KMS-11 (cell line): ENCODE measurements at regions not wholly inside any gene's neighbourhood (a gene's known extent, or its start where the extent isn't known, plus 50 kb on each side); places are given as distances from the start of the nearest gene placed in this dataset.
A peak's percentile ranks its signal among the peaks of the same experiment; 100 is the strongest.
"Not testable (repeated sequence)": the region's sequence is repeated elsewhere in the genome, so short reads cannot be mapped to it uniquely, and the experiment has no call there.

Source experiments
- H2AFZ ChIP-seq: fragments of 200-600 bp; sonication (generic); 2 replicates; pipeline ENCODE4 v1.6.1; 2016; ENCODE audit warnings: antibody characterized with exemption, mixed run types, low read depth
- H3K27ac ChIP-seq: fragments of 200-600 bp; sonication (generic); 2 replicates; pipeline ENCODE4 v1.6.1; 2016; ENCODE audit warnings: mild to moderate bottlenecking, mixed run types
- H3K27me3 ChIP-seq: fragments of 200-600 bp; sonication (generic); 2 replicates; pipeline ENCODE4 v1.6.1; 2017; ENCODE audit warnings: mild to moderate bottlenecking, low read depth, mixed run types, moderate library complexity; ENCODE audit not compliant: insufficient read depth
- H3K36me3 ChIP-seq: fragments of 200-600 bp; sonication (generic); 2 replicates; pipeline ENCODE4 v1.6.1; 2017; ENCODE audit warnings: mild to moderate bottlenecking, mixed run types; ENCODE audit not compliant: insufficient read depth
- H3K4me1 ChIP-seq: fragments of 200-600 bp; sonication (generic); 2 replicates; pipeline ENCODE4 v1.6.1; 2016; ENCODE audit warnings: mild to moderate bottlenecking, low read depth, mixed run types; ENCODE audit not compliant: poor library complexity, severe bottlenecking
- H3K4me2 ChIP-seq: fragments of 200-600 bp; sonication (generic); 2 replicates; pipeline ENCODE4 v1.7.0; 2016; ENCODE audit warnings: mild to moderate bottlenecking, mixed run types
- H3K4me3 ChIP-seq: fragments of 200-600 bp; sonication (generic); IDR thresholded peaks from 2 replicates; pipeline ENCODE4 v1.6.1; 2017; ENCODE audit warnings: low read depth, low read length, mixed read lengths; ENCODE audit not compliant: insufficient read depth
- H3K79me2 ChIP-seq: fragments of 200-600 bp; sonication (generic); 2 replicates; pipeline ENCODE4 v1.6.1; 2016; ENCODE audit warnings: low read depth, mixed run types; ENCODE audit not compliant: insufficient read depth
- H3K9ac ChIP-seq: fragments of 200-600 bp; sonication (generic); 2 replicates; pipeline ENCODE4 v1.6.1; 2016; ENCODE audit warnings: mild to moderate bottlenecking, mixed run types
- H4K20me1 ChIP-seq: fragments of 200-600 bp; sonication (generic); 2 replicates; pipeline ENCODE4 v1.6.1; 2016; ENCODE audit warnings: mild to moderate bottlenecking, mixed run types; ENCODE audit not compliant: insufficient read depth
- CTCF ChIP-seq: fragments of 200-600 bp; sonication (generic); conservative IDR thresholded peaks from 2 replicates; pipeline ENCODE4 v1.6.1; 2017; ENCODE audit warnings: low read depth, mild to moderate bottlenecking, antibody characterized with exemption, low read length, moderate library complexity, mixed read lengths

DNA sequence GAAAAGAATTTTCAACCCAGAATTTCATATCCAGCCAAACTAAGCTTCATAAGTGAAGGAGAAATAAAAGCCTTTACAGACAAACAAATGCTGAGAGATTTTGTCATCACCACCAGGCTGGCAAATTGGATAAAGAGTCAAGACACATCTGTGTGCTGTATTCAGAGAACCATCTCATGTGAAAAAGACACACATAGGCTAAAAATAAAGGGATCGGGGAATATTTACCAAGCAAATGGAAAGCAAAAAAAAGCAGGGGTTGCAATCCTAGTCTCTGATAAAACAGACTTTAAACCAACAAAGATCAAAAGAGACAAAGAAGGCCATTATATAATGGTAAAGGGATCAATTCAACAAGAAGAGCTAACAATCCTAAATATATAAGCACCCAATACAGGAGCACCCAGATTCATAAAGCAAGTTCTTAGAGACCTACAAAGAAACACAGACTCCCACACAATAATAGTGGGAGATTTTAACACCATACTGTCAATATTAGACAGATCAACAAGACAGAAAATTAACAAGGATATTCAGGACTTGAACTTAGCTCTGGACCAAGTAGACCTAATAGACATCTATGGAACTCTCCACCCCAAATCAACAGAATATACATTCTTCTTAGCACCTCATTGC, 55.9 kb upstream of the ACSM6 start:
- not testable (repeated sequence) for H3K27me3 ChIP-seq, H3K4me2 ChIP-seq, H3K79me2 ChIP-seq

GRCh38 chr10:95134490-95134889, 59.5 kb upstream of the ACSM6 start:
- Histone ChIP-seq H2AFZ (no peak overlapping the region), H3K36me3 (no peaks in the 10 kb centered on the region), H3K4me3 (no peak overlapping the region), H3K79me2 (no peaks in the 10 kb centered on the region), H3K9ac (no peak overlapping the region), H3K4me1 (no peaks in the 10 kb centered on the region), H3K27me3 (no peaks in the 10 kb centered on the region), H4K20me1 (no peaks in the 10 kb centered on the region), H3K27ac (no peak overlapping the region), H3K4me2 (no peak overlapping the region)
- TF ChIP-seq CTCF = no peak

More for the DNA sequence above, 55.9 kb upstream of the ACSM6 start:
- H3K36me3 ChIP-seq, H3K4me1 ChIP-seq, H4K20me1 ChIP-seq, H3K9ac ChIP-seq, H3K27ac ChIP-seq, H2AFZ ChIP-seq, H3K4me3 ChIP-seq: not testable (repeated sequence)

- no peak for TF ChIP-seq CTCF
- Histone ChIP-seq H3K4me1 (no peaks in the 10 kb centered on the region), H3K36me3 (no peaks in the 10 kb centered on the region), H3K27ac (no peak overlapping the region), H3K4me2 (no peak overlapping the region), H3K9ac (no peak overlapping the region), H3K79me2 (no peaks in the 10 kb centered on the region), H4K20me1 (no peaks in the 10 kb centered on the region), H3K27me3 (no peaks in the 10 kb centered on the region), H2AFZ (no peak overlapping the region), H3K4me3 (no peak overlapping the region)
These were observed 60.0 kb upstream of the ACSM6 start for GRCh38 chr10:95133997-95134396.

GRCh38 chr10:95133016-95133752, 60.9 kb upstream of the ACSM6 start:
- H3K4me1 ChIP-seq = no peaks in the 10 kb centered on the region
- peak; percentile 88 for TF ChIP-seq CTCF
- no peak overlapping the region for H3K4me3 ChIP-seq
- H3K4me2 ChIP-seq = no peak overlapping the region
- no peaks in the 10 kb centered on the region for H3K27me3 ChIP-seq
- peak overlapping the region; percentile 54; the same call in 1 of the 2 replicates for H2AFZ ChIP-seq
- H3K36me3 ChIP-seq = no peaks in the 10 kb centered on the region
- H3K27ac ChIP-seq = no peak overlapping the region
- no peaks in the 10 kb centered on the region for H3K79me2 ChIP-seq
- no peak overlapping the region for H3K9ac ChIP-seq
- no peaks in the 10 kb centered on the region for H4K20me1 ChIP-seq

DNA sequence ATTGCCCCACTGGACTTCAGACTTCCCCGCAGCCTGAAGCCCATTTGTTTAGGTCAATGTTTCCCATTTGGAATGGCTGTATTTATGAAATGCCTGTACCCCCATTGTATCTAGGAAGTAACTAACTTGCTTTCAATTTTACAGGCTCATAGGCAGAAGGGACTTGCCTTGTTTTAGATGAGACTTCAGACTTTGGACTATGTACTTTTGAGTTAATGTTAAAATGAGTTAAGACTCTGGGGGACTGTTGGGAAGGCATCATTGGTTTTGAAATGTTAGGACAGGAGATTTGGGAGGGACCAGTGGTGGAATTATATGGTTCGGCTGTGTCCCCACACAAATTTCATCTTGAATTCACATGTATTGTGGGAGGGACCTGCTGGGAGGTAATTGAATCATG, 61.1 kb upstream of the CYP2C8 start:
- not testable (repeated sequence) for H2AFZ ChIP-seq, H3K79me2 ChIP-seq, H3K4me2 ChIP-seq, H3K4me3 ChIP-seq, H3K36me3 ChIP-seq, H3K4me1 ChIP-seq, H3K27ac ChIP-seq, H4K20me1 ChIP-seq, H3K9ac ChIP-seq, H3K27me3 ChIP-seq
